ENCODE measurements at regions not wholly inside any gene's neighbourhood (a gene's known extent, or its start where the extent isn't known, plus 50 kb on each side); places are given as distances from the start of the nearest gene placed in this dataset.

- Histone ChIP-seq H3K27me3 (replicated peaks in 1 of 7) (no peaks in the 10 kb centered on the region), H3K4me3 (no peak overlapping the region), H3K36me3 (no peaks in the 10 kb centered on the region), H3K27ac (no peak overlapping the region), H3K9me3 (no peaks in the 10 kb centered on the region), H3K4me1 (no peaks in the 10 kb centered on the region)
- WGBS, 5 donors: 74 to 83% (median 79%) methylated on average over 2 of the region's 2 CpGs
- TF ChIP-seq CTCF (IDR thresholded peaks at IDR 0.05 in 8 of 11, conservative IDR thresholded peaks at IDR 0.05 in 3 of 11) (no peak), POLR2A (IDR thresholded peaks at IDR 0.05) (no peak), POLR2AphosphoS5 (IDR thresholded peaks at IDR 0.05) (no peak)
- no peak for DNase-seq
- intact Hi-C loops (cut with DNase I; ENCODE audit: low total_unique reads): no loop called here
Measured at GRCh38 chr4:43567644-43568043, 675.1 kb downstream of the GRXCR1 start.

- DNase-seq: no peak
- Histone ChIP-seq H3K27ac (no peak overlapping the region), H3K9me3 (peaks cover 0 to 20% (median 10%) of the 10 kb centered on the region in 8 donors), H3K27me3 (replicated peaks in 1 of 7) (no peaks in the 10 kb centered on the region), H3K4me3 (no peak overlapping the region), H3K4me1 (no peaks in the 10 kb centered on the region), H3K36me3 (no peaks in the 10 kb centered on the region)
- intact Hi-C loops (cut with DNase I; ENCODE audit: low total_unique reads): no loop called here
- 54 to 75% (median 56%) methylated on average over 4 of the region's 4 CpGs for WGBS, 5 donors
- no peak for TF ChIP-seq POLR2A (IDR thresholded peaks at IDR 0.05)
- TF ChIP-seq CTCF (IDR thresholded peaks at IDR 0.05 in 8 of 11, conservative IDR thresholded peaks at IDR 0.05 in 3 of 11): no peak
- no peak for TF ChIP-seq POLR2AphosphoS5 (IDR thresholded peaks at IDR 0.05)
Measured at GRCh38 chr4:43586813-43587212, 694.3 kb downstream of the GRXCR1 start.

- peaks cover 0 to 20% (median 8%) of the 10 kb centered on the region in 8 donors for H3K9me3 ChIP-seq
- H3K27ac ChIP-seq: no peak overlapping the region
- H3K36me3 ChIP-seq: no peaks in the 10 kb centered on the region
- no peak overlapping the region for H3K4me3 ChIP-seq
- WGBS, 5 donors: 92 to 95% (median 94%) methylated on average over 8 of the region's 8 CpGs
- no peaks in the 10 kb centered on the region for H3K4me1 ChIP-seq
- TF ChIP-seq CTCF (IDR thresholded peaks at IDR 0.05 in 8 of 11, conservative IDR thresholded peaks at IDR 0.05 in 3 of 11): no peak
- no peak for TF ChIP-seq POLR2AphosphoS5 (IDR thresholded peaks at IDR 0.05)
- TF ChIP-seq POLR2A (IDR thresholded peaks at IDR 0.05): no peak
- intact Hi-C loops (cut with DNase I; ENCODE audit: low total_unique reads): no loop called here
- no peaks in the 10 kb centered on the region for H3K27me3 ChIP-seq (replicated peaks in 1 of 7)
- DNase-seq: no peak
Measured at GRCh38 chr4:43587758-43588157, 695.2 kb downstream of the GRXCR1 start.

GRCh38 chr4:43607400-43607799 lies 714.9 kb downstream of the GRXCR1 start:
- no peak for TF ChIP-seq POLR2AphosphoS5 (IDR thresholded peaks at IDR 0.05)
- no peak for TF ChIP-seq POLR2A (IDR thresholded peaks at IDR 0.05)
- TF ChIP-seq CTCF (IDR thresholded peaks at IDR 0.05 in 8 of 11, conservative IDR thresholded peaks at IDR 0.05 in 3 of 11): no peak
- Histone ChIP-seq H3K27ac (peak overlapping the region in 6 of 8 donors; percentile 53 to 81 (median 70)), H3K27me3 (replicated peaks in 1 of 7) (no peaks in the 10 kb centered on the region), H3K36me3 (no peaks in the 10 kb centered on the region), H3K4me1 (peaks cover 0 to 7% (median 0%) of the 10 kb centered on the region in 6 donors), H3K4me3 (no peak overlapping the region), H3K9me3 (peaks cover 0 to 5% (median 0%) of the 10 kb centered on the region in 8 donors)
- no peak for DNase-seq
- intact Hi-C loops (cut with DNase I; ENCODE audit: low total_unique reads): no loop called here
